Activated CD8-positive, alpha-beta memory T cell treated with anti-CD3 and anti-CD28 coated beads, Interleukin-2, amount 50 U/mL, for 1 hour (primary cell): ENCODE measurements at regions not wholly inside any gene's neighbourhood (a gene's known extent, or its start where the extent isn't known, plus 50 kb on each side); places are given as distances from the start of the nearest gene placed in this dataset.
A peak's percentile ranks its signal among the peaks of the same experiment; 100 is the strongest.
"Not testable (repeated sequence)": the region's sequence is repeated elsewhere in the genome, so short reads cannot be mapped to it uniquely, and the experiment has no call there.

Source experiments
- DNase-seq: peaks from one replicate; pipeline ENCODE4 v3.0.0-alpha.2; 2020; ENCODE audit errors: extremely low read depth

DNA sequence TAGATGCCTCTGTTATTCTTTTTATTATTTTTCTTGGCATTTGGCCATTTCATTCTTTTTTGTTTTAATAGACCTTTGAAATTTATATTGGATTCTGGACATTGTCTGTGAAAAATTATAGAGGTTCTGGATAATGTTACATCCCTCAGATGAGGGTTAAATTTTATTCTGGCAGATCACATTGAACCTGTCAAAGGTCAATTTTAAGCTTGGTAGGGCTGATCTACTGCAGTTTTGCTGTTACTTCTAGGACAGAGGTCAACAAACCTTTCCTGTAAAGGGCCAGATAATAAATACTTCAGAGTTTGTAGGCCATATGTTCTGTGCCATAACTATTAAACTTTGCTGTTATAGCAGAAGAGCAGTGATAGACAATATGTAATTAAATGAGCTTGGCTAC is 318.9 kb upstream of the DPPA4 start:
- DNase-seq: no peak

DNA sequence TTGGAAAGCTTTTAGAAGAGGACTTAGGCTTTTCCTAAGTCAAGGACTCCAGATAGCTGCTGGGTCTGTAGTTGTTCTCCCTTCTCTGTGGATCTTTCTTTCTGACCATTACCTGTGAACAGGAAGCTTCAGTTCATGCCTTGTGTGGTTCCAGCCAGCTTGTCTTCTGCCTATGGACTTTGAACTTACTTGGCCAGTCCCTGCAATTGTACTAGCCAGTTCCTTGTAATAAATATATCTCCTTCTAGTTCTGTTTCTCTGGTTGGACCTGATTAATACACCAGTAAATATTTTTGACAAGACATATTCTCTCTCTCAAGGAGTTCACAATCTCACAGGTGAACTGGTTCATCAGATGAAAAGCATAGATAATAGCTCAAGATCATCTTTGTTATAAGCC is 341.3 kb upstream of the DPPA4 start:
- no peak for DNase-seq

DNA sequence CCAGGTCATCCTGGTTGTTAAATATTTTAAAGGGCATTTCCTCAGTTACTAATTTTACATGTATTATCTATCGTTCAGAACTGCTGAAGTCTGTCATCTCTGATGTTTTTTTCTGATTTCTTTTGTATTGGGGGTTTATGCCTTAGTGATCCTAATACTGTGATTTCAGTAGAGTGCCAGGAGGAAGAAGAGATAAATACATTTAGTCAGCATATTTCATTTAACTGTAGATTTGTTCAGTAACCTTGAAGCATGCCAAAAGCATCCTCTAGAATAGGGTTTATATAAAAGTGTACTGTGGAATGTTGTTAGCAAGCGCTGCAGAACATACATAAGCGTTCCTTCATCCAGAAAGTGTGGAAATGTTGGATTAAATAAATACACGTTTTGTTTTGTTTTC is 342.3 kb upstream of the DPPA4 start:
- DNase-seq: no peak

- no peak for DNase-seq
Observed at GRCh38 chr3:109683746-109684145, 346.4 kb upstream of the DPPA4 start.

DNA sequence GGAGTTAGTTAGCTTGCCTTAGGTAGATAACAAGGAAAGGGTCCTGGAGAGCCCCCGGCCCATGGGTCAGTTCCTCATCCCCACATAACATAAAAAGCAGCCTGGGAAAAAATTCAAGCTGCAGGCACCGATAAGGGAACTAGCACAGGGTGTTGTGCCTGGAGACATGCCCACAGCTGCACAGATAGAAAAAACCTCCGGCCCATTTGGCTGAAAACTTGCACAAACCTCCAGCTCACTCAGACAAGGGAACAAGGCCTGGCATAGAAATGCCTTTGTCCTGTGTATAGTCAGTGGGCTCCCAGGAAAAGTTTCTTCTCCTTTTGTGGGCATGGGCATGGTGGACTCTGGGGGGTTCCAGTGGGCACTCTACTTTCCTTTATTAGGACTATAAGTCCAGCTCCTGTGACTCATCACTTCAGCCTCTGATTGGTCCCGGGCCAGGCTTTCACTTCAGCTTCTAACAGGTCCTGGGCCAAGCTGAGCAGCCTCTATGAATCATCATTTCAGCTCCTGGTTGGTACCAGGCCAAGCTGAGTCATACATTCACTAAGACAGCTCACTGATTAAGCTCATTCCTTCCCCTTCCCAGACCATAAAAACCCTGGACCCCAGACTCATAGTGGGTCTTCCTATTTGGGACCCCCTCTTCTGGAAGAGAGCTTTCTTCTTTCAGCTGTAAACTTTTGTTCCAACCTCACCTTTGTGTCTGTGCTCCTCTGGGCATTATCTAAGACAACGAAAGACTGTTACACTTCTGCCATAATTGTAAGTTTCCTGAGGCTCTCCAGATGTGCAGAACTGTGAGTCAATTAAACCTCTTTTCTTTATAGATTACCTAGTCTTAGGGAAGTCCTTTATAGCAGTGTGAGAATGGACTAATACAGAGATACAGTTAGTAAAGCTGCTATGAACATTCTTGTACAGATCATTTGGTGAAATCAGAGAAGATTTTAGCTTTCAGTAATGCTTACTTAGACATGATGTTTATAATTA is 348.0 kb upstream of the DPPA4 start:
- DNase-seq: no peak

- DNase-seq: no peak
Observed at GRCh38 chr3:109687626-109688025, 350.3 kb upstream of the DPPA4 start.

- no peak for DNase-seq
Observed at GRCh38 chr3:109696932-109697331, 359.6 kb upstream of the DPPA4 start.

DNA sequence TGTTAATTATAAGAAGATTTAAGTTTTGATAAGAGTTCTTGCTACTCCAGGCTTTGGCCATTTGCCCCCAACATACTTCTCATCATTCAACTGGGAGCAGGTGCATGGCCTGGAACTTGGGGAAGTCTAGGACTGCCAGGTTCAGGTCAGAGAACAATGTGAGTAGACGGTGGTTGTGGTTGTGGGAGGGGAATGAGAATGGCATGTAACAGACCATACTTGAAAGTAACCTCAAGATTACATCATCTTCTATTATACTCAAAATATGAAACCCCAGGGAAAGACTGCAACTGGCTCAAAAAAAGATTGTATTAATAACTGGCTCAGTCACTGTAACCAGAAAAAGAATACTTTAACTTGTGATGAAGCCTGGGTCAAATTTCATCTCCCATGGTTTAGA is 364.9 kb upstream of the DPPA4 start:
- no peak for DNase-seq

- DNase-seq: no peak
Observed at GRCh38 chr3:109702976-109703375, 365.6 kb upstream of the DPPA4 start.

GRCh38 chr3:109705133-109705532 is 367.8 kb upstream of the DPPA4 start:
- DNase-seq: not testable (repeated sequence)

DNA sequence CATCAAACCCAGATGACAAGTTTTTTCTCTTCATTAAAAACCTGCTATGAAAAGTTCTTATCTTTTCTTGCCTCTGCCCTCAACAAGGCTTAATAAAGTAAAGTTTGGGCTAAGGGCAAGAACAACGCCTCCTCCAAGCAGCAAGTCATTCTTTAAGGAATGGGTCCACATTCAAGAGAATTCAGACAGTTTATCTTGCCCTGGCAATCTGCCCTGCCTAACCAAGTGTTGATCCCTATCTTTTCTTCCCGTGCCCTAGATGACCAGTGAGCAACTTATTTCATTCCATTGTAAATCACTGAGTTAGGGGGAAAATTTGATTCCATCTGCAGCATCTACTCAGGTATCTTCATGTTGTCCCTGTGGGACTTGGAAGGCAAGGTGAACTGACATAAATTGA is 370.3 kb upstream of the DPPA4 start:
- no peak for DNase-seq

- no peak for DNase-seq
Observed at GRCh38 chr3:109713288-109713687, 375.9 kb upstream of the DPPA4 start.

GRCh38 chr3:109715707-109716106 is 378.4 kb upstream of the DPPA4 start:
- no peak for DNase-seq

GRCh38 chr3:109718850-109719249 is 381.5 kb upstream of the DPPA4 start:
- DNase-seq: no peak

GRCh38 chr3:109728861-109729494 is 391.6 kb upstream of the DPPA4 start:
- no peak for DNase-seq

DNA sequence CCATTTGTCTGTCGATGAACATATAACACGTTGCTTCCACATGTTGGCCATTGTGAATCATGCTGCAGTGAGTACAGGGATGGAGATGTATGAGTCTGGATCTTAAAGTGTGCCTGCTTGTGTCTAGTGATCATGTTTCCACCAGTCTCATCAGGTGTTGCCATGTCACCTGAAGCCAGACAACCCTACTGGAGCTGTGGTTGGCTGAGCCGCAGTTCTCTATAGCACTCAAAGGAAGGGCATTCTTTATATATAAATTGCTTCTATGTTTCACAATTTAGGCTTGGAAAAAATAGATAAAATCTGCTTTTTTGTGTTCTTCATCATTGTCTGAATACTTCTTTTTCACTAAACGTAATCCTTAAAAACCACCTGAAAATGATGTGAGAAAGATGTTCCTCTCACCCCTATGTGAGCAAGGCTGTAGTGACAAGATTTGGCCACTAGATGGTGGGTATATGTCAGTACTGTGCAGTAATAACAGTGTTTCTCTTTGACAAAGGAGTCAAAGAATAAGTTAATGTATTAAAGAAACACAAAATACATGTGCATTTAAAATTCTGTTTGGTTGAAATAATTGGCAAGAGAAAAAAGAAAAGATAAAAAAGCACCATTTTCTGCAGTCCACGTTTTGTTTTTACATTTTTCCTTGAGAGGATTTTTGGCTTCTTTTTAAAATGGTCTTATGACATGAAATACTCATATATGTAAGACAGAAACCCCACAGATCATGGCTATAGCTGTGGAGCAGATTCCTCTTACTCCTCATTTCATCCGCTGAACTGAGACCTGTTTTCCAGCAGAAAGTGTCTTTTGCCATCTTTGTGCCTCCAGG is 394.5 kb upstream of the DPPA4 start:
- DNase-seq: peak; percentile 4

DNA sequence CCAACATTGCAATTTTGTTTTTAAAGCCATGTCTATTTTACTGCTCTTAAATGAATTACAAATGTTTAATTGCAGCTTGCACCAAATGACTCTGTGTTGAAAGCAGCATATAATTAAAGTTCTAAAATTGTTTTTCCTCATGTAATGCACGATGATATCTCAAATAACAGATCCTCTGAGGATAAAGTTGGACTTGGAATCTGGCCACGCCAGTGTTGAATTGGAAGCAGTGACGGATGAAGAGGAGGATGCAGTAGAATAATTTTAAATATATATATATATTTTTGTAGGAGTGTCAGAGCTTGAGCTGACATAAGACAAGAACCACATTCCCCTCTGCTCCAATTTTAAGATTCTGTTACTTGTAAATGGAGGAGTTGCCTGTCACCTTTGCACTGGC is 406.6 kb upstream of the DPPA4 start:
- DNase-seq: no peak

GRCh38 chr3:109772520-109772919 is 435.2 kb upstream of the DPPA4 start:
- DNase-seq: no peak

GRCh38 chr3:109774108-109774507 is 436.8 kb upstream of the DPPA4 start:
- DNase-seq: no peak

- no peak for DNase-seq
Observed at GRCh38 chr3:109784285-109784684, 446.9 kb upstream of the DPPA4 start.

DNA sequence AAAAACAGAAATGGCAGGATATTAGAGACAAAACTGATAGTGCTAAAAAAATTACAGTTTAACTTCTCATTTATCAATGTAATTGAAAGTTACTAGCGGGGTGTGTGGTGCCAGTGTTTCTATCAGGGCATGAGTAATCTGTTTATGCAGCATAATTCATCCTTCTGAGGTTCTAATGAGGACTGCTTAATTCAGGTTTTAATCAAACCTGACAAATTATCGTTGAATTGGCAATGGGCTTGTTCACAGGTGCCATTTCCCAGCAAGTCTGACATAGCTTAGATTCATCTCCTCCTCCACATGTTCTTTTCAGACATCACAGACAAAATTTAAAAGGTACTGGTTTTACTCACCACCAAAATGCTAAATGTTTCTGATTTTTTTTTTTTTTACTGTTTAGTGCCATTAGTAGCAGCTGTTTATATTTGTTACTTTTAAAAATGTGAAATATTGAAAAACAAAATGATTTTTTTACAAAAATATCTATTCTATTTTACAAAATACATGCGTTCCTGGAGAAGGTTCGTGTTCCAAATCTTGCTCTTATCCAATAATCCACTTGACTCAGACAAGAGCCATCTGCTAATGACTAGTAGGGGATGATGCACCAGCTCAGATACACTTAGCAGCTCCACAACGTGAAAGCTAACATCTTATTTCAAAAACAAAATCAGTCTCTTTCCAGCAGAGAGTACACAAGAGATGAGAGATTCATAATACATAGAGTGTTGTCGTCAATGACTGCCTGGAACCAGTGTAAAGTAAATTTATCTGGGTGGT is 447.7 kb upstream of the DPPA4 start:
- DNase-seq: no peak
